NB4 (cell line): ENCODE measurements at regions not wholly inside any gene's neighbourhood (a gene's known extent, or its start where the extent isn't known, plus 50 kb on each side); places are given as distances from the start of the nearest gene placed in this dataset.
A peak's percentile ranks its signal among the peaks of the same experiment; 100 is the strongest.

Source experiments
- DNase-seq: peaks from one replicate; pipeline ENCODE4 v3.0.0; 2010; ENCODE audit warnings: low read depth
- H3K4me3 ChIP-seq: one replicate; pipeline ENCODE4 v1.5.1; 2011; ENCODE audit warnings: mild to moderate bottlenecking, low read depth, low read length, moderate library complexity
- MYC ChIP-seq: IDR thresholded peaks from 2 replicates; pipeline ENCODE4 v1.6.1; 2011; ENCODE audit warnings: low read depth, low read length
- POLR2A ChIP-seq: IDR thresholded peaks from 2 replicates; pipeline ENCODE4 v1.6.1; 2011; ENCODE audit warnings: mild to moderate bottlenecking; ENCODE audit not compliant: insufficient read length; ENCODE audit errors: extremely low read depth
- TF ChIP-seq, protein P1 (sequence below): IDR thresholded peaks from 2 replicates; pipeline ENCODE4 v1.6.1; 2011; ENCODE audit warnings: low read depth, low read length
- TF ChIP-seq, protein P2 (sequence below): IDR thresholded peaks from one replicate; pipeline ENCODE4 v1.5.1; 2012; ENCODE audit warnings: low read depth, low read length

DNA sequence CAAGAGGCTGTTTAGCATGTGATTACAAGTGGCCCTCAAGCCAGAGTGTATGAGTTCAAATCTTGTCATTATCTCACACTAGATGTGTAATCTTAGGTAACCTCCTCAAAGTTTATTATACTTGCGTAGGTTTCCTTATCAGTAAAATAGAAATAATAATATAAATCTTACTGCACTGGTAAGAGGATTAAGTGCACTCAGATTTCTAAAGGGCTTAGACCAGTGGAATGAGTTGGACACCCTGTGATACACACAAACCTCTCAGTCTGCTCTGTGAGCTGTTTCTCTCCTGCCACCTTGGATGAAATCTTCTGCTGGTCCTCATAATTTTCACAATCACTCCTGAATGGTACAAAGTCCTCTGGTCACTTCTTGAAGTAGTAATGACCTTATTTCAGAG lies 145.4 kb upstream of the ZNF516 start:
- no peak for DNase-seq
- no peak overlapping the region for H3K4me3 ChIP-seq
- TF ChIP-seq, protein P1, sequence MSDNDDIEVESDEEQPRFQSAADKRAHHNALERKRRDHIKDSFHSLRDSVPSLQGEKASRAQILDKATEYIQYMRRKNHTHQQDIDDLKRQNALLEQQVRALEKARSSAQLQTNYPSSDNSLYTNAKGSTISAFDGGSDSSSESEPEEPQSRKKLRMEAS: no peak
- TF ChIP-seq, protein P2, sequence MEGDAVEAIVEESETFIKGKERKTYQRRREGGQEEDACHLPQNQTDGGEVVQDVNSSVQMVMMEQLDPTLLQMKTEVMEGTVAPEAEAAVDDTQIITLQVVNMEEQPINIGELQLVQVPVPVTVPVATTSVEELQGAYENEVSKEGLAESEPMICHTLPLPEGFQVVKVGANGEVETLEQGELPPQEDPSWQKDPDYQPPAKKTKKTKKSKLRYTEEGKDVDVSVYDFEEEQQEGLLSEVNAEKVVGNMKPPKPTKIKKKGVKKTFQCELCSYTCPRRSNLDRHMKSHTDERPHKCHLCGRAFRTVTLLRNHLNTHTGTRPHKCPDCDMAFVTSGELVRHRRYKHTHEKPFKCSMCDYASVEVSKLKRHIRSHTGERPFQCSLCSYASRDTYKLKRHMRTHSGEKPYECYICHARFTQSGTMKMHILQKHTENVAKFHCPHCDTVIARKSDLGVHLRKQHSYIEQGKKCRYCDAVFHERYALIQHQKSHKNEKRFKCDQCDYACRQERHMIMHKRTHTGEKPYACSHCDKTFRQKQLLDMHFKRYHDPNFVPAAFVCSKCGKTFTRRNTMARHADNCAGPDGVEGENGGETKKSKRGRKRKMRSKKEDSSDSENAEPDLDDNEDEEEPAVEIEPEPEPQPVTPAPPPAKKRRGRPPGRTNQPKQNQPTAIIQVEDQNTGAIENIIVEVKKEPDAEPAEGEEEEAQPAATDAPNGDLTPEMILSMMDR: no peak
- TF ChIP-seq MYC (no peak), POLR2A (no peak)

DNA sequence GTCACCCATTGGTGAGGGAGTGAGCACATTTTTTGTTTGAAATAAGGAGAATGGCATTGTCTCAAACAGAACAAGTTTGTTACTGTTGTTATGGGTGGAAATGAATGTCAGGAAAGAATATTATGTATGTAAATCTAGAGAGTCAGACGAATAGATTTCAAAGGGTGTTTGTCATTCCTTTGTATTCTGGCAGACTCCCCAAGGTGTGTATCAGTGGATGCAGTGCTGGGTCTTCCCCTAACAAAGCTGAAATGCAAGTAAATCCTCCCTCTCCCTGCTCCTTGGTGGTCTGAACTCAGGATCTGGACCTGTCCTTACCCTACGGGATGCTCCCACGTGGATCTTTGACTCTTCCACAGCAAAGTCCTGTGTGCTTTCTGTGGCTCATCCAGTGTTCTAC lies 139.5 kb upstream of the ZNF516 start:
- no peak for DNase-seq
- TF ChIP-seq MYC (no peak), POLR2A (no peak)
- TF ChIP-seq, protein P2: no peak
- TF ChIP-seq, protein P1: no peak
- no peak overlapping the region for H3K4me3 ChIP-seq

DNA sequence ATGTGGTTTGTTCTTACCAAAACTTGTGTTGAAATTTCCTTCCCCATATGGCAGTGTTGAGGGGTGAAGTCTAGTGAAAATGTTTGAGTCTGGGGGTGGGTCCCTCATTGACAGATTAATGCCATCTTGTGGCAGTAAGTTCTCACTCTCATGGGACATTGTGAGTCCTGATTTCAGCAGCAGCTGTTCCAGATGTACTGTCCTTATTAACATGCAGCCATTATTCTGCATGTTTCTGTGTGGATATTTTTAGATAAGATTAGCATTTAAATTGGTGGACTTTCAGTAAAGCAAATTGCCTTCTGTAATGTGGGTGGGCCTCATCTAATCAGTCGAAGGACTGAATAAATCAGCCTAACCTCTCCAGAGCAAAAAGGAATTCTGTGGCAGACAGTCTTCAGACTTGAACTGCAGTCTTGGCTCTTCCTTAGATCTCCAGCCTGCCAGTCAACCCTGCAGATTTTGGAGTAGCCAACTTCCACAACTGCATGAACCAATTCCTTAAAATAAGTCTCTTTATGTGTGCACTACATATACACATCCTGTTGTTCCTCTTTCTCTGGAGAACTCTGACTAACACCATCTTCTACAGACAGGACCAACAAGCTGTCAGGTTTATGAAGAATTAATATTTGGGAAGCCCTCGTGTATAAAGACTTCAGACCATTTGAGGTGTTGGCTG lies 138.7 kb upstream of the ZNF516 start:
- peak; percentile 85 for DNase-seq
- TF ChIP-seq, protein P2: peak; percentile 9
- TF ChIP-seq POLR2A (no peak), MYC (no peak)
- TF ChIP-seq, protein P1: no peak
- no peak overlapping the region for H3K4me3 ChIP-seq

DNA sequence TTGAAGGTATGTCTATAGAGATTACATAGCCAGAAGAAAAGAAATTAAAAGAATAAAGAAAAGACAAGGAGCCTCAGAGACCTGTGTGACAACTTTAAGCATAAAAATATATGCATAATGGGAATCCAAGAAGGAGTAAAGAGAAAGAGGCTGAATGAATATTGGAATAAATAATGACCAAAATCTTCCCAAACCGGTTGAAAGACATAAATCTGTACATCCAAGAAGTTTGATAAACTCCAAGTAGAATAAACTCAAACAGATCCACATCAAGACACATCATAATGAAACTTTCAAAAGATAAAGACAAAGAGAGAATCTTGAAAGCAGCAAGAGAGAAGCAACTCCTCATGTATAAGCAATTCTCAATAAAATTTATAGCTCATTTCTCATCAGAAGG lies 132.4 kb upstream of the ZNF516 start:
- no peak overlapping the region for H3K4me3 ChIP-seq

DNA sequence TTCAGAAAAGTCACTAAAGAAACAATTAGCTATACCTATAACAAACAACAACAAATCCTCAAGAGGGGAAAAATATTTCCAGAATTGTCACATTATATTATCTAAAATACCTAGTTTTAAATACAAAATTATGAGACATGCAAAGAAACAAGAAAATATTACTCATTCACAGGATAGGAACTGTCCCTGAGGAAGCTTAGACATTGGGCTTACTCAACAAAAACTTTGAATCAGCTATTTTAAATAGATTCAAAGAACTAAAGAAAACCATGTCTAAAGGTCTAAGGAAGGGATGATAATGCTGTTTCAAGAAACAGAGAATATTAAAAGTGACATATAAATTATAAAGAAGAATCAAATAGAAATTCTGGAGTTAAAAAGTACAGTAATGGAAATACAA lies 131.9 kb upstream of the ZNF516 start:
- DNase-seq: no peak
- TF ChIP-seq, protein P1: no peak
- TF ChIP-seq, protein P2: no peak
- TF ChIP-seq POLR2A (no peak), MYC (no peak)
- no peak overlapping the region for H3K4me3 ChIP-seq

More for the DNA sequence above, 132.4 kb upstream of the ZNF516 start:
- no peak for DNase-seq
- no peak for TF ChIP-seq POLR2A
- TF ChIP-seq, protein P1: no peak
- TF ChIP-seq, protein P2: no peak
- no peak for TF ChIP-seq MYC
